ENCODE measurements at regions not wholly inside any gene's neighbourhood (a gene's known extent, or its start where the extent isn't known, plus 50 kb on each side); places are given as distances from the start of the nearest gene placed in this dataset.

GRCh38 chr3:71858503-71859122 is 73.7 kb upstream of the PROK2 start:
- no peak for DNase-seq (ENCODE audit: low spot score)

- no peak for DNase-seq (ENCODE audit: low spot score)
Observed at GRCh38 chr3:71857956-71858355, 73.0 kb upstream of the PROK2 start.

- DNase-seq (ENCODE audit: low spot score) = no peak
Observed at GRCh38 chr3:71854706-71855105, 69.8 kb upstream of the PROK2 start.

- no peak for DNase-seq (ENCODE audit: low spot score)
Observed at GRCh38 chr3:71854096-71854495, 69.1 kb upstream of the PROK2 start.

GRCh38 chr3:71851878-71852277 is 66.9 kb upstream of the PROK2 start:
- no peak for DNase-seq (ENCODE audit: low spot score)

GRCh38 chr3:71850654-71851053 is 65.7 kb upstream of the PROK2 start:
- no peak for DNase-seq (ENCODE audit: low spot score)

- no peak for DNase-seq (ENCODE audit: low spot score)
Observed at GRCh38 chr3:71849681-71850080, 64.7 kb upstream of the PROK2 start.

GRCh38 chr3:71847794-71848193 is 62.8 kb upstream of the PROK2 start:
- no peak for DNase-seq (ENCODE audit: low spot score)

- no peak for DNase-seq (ENCODE audit: low spot score)
Observed at GRCh38 chr3:71846185-71846584, 61.2 kb upstream of the PROK2 start.

- no peak for DNase-seq (ENCODE audit: low spot score)
Observed at GRCh38 chr3:71843071-71843470, 58.1 kb upstream of the PROK2 start.

- no peak for DNase-seq (ENCODE audit: low spot score)
Observed at GRCh38 chr3:71838406-71838805, 53.5 kb upstream of the PROK2 start.

Measured in H4 (cell line).